HL-60 (cell line): ENCODE measurements at regions not wholly inside any gene's neighbourhood (a gene's known extent, or its start where the extent isn't known, plus 50 kb on each side); places are given as distances from the start of the nearest gene placed in this dataset.
A peak's percentile ranks its signal among the peaks of the same experiment; 100 is the strongest.

Experiments used
- DNase-seq, 2 experiments: peaks; one replicate each; pipeline ENCODE4 v3.0.0-alpha.2; 2010 to 2020; ENCODE audit warnings: low read depth in 1 of 2, low spot score in 1 of 2
- H3K27ac ChIP-seq: fragments of 250-450 bp; sonication (Bioruptor Pico); replicated peaks from 2 replicates; pipeline ENCODE4 v1.5.1; 2020; ENCODE audit warnings: mild to moderate bottlenecking, moderate library complexity
- H3K27me3 ChIP-seq: fragments of 250-450 bp; sonication (Bioruptor Pico); 2 replicates; pipeline ENCODE4 v1.5.1; 2021; ENCODE audit warnings: mild to moderate bottlenecking, moderate library complexity; ENCODE audit not compliant: insufficient read depth, poor library complexity, severe bottlenecking
- H3K4me3 ChIP-seq: replicated peaks from 2 replicates; pipeline ENCODE4 v1.5.1; 2011; ENCODE audit warnings: mild to moderate bottlenecking, control low read depth, low read length; ENCODE audit not compliant: insufficient read depth
- GABPA ChIP-seq: IDR thresholded peaks from 2 replicates; pipeline ENCODE4 v1.6.1; 2012; ENCODE audit warnings: low read depth
- POLR2AphosphoS5 ChIP-seq: IDR thresholded peaks from 2 replicates; pipeline ENCODE4 v1.6.1; 2012; ENCODE audit warnings: low read depth
- REST ChIP-seq: IDR thresholded peaks from 2 replicates; pipeline ENCODE4 v1.6.1; 2012; ENCODE audit warnings: low read depth; ENCODE audit not compliant: insufficient replicate concordance
- SPI1 ChIP-seq: IDR thresholded peaks from 2 replicates; pipeline ENCODE4 v1.6.1; 2012; ENCODE audit warnings: low read depth, mild to moderate bottlenecking, borderline replicate concordance
- TF ChIP-seq, protein P1 (sequence below): IDR thresholded peaks from one replicate; pipeline ENCODE4 v1.5.1; 2011; ENCODE audit warnings: low read length, control low read depth, inconsistent platforms; ENCODE audit not compliant: insufficient read depth

DNA sequence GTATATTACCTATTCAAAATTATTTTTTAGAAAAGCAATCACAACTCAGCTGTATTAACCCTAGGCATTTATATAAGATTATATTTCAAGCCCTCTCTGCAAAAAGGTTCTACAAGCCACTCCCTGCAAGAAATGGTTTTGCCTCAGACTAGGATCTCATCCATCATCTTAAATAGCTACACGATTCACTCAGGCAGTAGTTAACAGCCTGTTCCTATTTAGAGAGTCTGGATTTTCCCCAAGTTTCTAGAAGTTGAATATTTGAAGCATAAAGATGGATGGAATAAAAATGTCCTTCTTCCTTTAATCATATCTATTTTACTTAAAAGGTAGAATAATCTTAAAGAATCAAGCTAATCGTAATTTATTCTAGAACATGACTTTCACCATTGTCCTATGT is 167.1 kb upstream of the STK17B start:
- no peak for DNase-seq
- Histone ChIP-seq H3K27me3 (no peaks in the 10 kb centered on the region), H3K27ac (no peak overlapping the region), H3K4me3 (no peak overlapping the region)
- TF ChIP-seq SPI1 (no peak), GABPA (no peak), POLR2AphosphoS5 (no peak), REST (no peak)
- TF ChIP-seq, protein P1, sequence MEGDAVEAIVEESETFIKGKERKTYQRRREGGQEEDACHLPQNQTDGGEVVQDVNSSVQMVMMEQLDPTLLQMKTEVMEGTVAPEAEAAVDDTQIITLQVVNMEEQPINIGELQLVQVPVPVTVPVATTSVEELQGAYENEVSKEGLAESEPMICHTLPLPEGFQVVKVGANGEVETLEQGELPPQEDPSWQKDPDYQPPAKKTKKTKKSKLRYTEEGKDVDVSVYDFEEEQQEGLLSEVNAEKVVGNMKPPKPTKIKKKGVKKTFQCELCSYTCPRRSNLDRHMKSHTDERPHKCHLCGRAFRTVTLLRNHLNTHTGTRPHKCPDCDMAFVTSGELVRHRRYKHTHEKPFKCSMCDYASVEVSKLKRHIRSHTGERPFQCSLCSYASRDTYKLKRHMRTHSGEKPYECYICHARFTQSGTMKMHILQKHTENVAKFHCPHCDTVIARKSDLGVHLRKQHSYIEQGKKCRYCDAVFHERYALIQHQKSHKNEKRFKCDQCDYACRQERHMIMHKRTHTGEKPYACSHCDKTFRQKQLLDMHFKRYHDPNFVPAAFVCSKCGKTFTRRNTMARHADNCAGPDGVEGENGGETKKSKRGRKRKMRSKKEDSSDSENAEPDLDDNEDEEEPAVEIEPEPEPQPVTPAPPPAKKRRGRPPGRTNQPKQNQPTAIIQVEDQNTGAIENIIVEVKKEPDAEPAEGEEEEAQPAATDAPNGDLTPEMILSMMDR = no peak

DNA sequence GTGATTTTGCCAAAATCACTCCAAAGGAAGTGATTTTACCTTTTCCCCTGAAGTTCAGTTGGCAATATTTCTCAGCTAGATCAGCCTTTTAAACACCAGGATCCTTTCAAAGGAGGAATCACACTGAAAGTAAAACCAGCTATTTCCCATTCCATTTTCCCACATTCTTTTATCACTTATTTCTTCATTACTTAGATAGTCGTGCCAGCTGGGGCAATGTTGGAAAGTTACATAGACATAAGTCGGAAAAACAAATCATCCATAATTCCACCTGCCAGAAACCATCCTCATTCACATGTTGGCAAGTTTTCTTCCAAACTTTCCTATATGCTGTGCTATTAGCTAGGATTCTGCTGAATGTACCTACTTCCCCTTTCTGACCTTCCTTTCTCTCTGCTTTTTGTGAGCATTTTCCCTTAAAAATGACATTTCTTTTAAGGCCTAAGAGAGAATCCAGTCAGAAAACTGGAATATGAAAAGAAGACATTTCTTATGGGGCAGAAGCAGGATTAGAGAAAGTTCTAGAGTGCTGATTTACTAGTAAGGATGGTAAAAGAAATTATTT is 170.0 kb upstream of the STK17B start:
- TF ChIP-seq SPI1 (peak; percentile 57; the same call in 1 of the 2 replicates), GABPA (no peak)

GRCh38 chr2:196344397-196344796 is 173.0 kb upstream of the STK17B start:
- Histone ChIP-seq H3K27ac (no peak overlapping the region), H3K27me3 (no peaks in the 10 kb centered on the region), H3K4me3 (no peak overlapping the region)
- no peak for DNase-seq
- TF ChIP-seq, protein P1 = no peak
- no peak for TF ChIP-seq REST
- TF ChIP-seq GABPA = no peak
- TF ChIP-seq POLR2AphosphoS5 = no peak
- TF ChIP-seq SPI1 = no peak

More for the DNA sequence above, 170.0 kb upstream of the STK17B start:
- Histone ChIP-seq H3K27ac (no peak overlapping the region), H3K27me3 (no peaks in the 10 kb centered on the region), H3K4me3 (no peak overlapping the region)
- no peak for DNase-seq

DNA sequence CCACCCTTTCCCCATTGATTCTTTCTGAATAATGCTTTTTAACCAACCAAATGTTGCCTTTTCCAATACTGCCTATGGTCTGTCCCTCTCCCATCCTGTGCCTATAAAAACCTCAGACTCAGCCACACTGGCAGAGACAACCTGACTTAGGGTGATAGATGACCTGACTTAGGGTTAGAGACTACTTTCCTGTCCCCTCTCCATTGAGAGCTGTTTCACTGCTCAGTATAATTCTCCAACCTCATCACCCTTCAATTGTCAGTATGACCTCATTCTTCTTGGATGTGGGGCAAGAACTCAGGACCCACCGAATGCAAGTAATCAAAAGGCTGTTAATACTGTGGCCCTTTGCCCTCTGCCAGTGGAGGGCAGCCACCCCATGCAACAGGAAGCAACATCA is 182.3 kb upstream of the STK17B start:
- no peaks in the 10 kb centered on the region for H3K27me3 ChIP-seq
- DNase-seq = no peak
- TF ChIP-seq SPI1 (no peak), POLR2AphosphoS5 (no peak), GABPA (no peak), REST (no peak)
- TF ChIP-seq, protein P1 = no peak
- H3K27ac ChIP-seq = no peak overlapping the region
- H3K4me3 ChIP-seq = no peak overlapping the region
